Amniotic epithelial cell (primary cell): ENCODE measurements at regions not wholly inside any gene's neighbourhood (a gene's known extent, or its start where the extent isn't known, plus 50 kb on each side); places are given as distances from the start of the nearest gene placed in this dataset.
A peak's percentile ranks its signal among the peaks of the same experiment; 100 is the strongest.
"Not testable (repeated sequence)": the region's sequence is repeated elsewhere in the genome, so short reads cannot be mapped to it uniquely, and the experiment has no call there.

Source experiments
- DNase-seq: peaks from one replicate; pipeline ENCODE4 v3.0.0-alpha.2; 2010; ENCODE audit warnings: low read depth

- DNase-seq = not testable (repeated sequence)
Measured at GRCh38 chr1:56118676-56119075, 460.7 kb downstream of the PLPP3 start.

GRCh38 chr1:56115701-56116100, 463.7 kb downstream of the PLPP3 start:
- no peak for DNase-seq

- DNase-seq = no peak
Measured at GRCh38 chr1:56113679-56114078, 465.7 kb downstream of the PLPP3 start.

GRCh38 chr1:56107275-56107638, 472.1 kb downstream of the PLPP3 start:
- no peak for DNase-seq

GRCh38 chr1:56106531-56107274, 472.7 kb downstream of the PLPP3 start:
- no peak for DNase-seq

- no peak for DNase-seq
Measured at GRCh38 chr1:56105397-56105796, 474.0 kb downstream of the PLPP3 start.

- DNase-seq = peak; percentile 20
Measured at GRCh38 chr1:56099766-56100265, 479.5 kb downstream of the PLPP3 start.

- peak; percentile 53 for DNase-seq
Measured at GRCh38 chr1:56098946-56099345, 480.4 kb downstream of the PLPP3 start.

- no peak for DNase-seq
Measured at GRCh38 chr1:56097713-56098112, 481.6 kb downstream of the PLPP3 start.

- DNase-seq = peak; percentile 92
Measured at GRCh38 chr1:56095696-56096665, 483.4 kb downstream of the PLPP3 start.

GRCh38 chr1:56094168-56094567, 485.2 kb downstream of the PLPP3 start:
- DNase-seq = no peak

GRCh38 chr1:56092684-56093570, 486.4 kb downstream of the PLPP3 start:
- no peak for DNase-seq

GRCh38 chr1:56089826-56090225, 489.5 kb downstream of the PLPP3 start:
- not testable (repeated sequence) for DNase-seq

- no peak for DNase-seq
Measured at GRCh38 chr1:56084246-56084645, 495.1 kb downstream of the PLPP3 start.

GRCh38 chr1:56081736-56082135, 497.6 kb downstream of the PLPP3 start:
- no peak for DNase-seq

- peak; percentile 79 for DNase-seq
Measured at GRCh38 chr1:56081173-56081572, 498.2 kb downstream of the PLPP3 start.

GRCh38 chr1:56080123-56080522, 499.2 kb downstream of the PLPP3 start:
- no peak for DNase-seq

GRCh38 chr1:56079391-56079790, 500.0 kb downstream of the PLPP3 start:
- DNase-seq = no peak

- DNase-seq = peak; percentile 53
Measured at GRCh38 chr1:56077206-56077605, 502.2 kb downstream of the PLPP3 start.

- DNase-seq = no peak
Measured at GRCh38 chr1:56074007-56074651, 505.2 kb downstream of the PLPP3 start.

- no peak for DNase-seq
Measured at GRCh38 chr1:56073614-56074006, 505.8 kb downstream of the PLPP3 start.
